ENCODE measurements at regions not wholly inside any gene's neighbourhood (a gene's known extent, or its start where the extent isn't known, plus 50 kb on each side); places are given as distances from the start of the nearest gene placed in this dataset.

- H3K9me3 Mint-ChIP-seq = peaks cover 0 to 21% (median 5%) of the 10 kb centered on the region in 9 donors
These were observed 200.6 kb downstream of the PRDM2 start for GRCh38 chr1:13900583-13900982.

GRCh38 chr1:13901039-13901438 is 201.1 kb downstream of the PRDM2 start:
- peaks cover 4 to 25% (median 11%) of the 10 kb centered on the region in 5 donors for H3K27me3 Mint-ChIP-seq

More at GRCh38 chr1:13900583-13900982, 200.6 kb downstream of the PRDM2 start:
- peaks cover 0 to 6% (median 0%) of the 10 kb centered on the region in 3 donors for H3K36me3 Mint-ChIP-seq
- no peaks in the 10 kb centered on the region for H3K4me1 Mint-ChIP-seq
- no peak for ATAC-seq
- H3K4me3 Mint-ChIP-seq = no peak overlapping the region
- DNase-seq = no peak
- peak overlapping the region in 1 of 10 donors; percentile 4 for H3K27ac Mint-ChIP-seq
- POLR2A ChIA-PET = no interaction called here
- H3K27me3 Mint-ChIP-seq = peaks cover 5 to 26% (median 11%) of the 10 kb centered on the region in 5 donors

GRCh38 chr1:13901597-13901996 is 201.6 kb downstream of the PRDM2 start:
- Mint-ChIP-seq H3K4me3 (no peak overlapping the region), H3K27ac (no peak overlapping the region), H3K4me1 (no peaks in the 10 kb centered on the region), H3K36me3 (peaks cover 0 to 6% (median 0%) of the 10 kb centered on the region in 3 donors), H3K27me3 (peaks cover 4 to 24% (median 11%) of the 10 kb centered on the region in 5 donors), H3K9me3 (peaks cover 0 to 21% (median 6%) of the 10 kb centered on the region in 9 donors)
- no peak for ATAC-seq
- DNase-seq = no peak
- POLR2A ChIA-PET = no interaction called here

More at GRCh38 chr1:13901039-13901438, 201.1 kb downstream of the PRDM2 start:
- ATAC-seq (no peak), DNase-seq (no peak)
- H3K4me3 Mint-ChIP-seq = no peak overlapping the region
- H3K27ac Mint-ChIP-seq = no peak overlapping the region
- no peaks in the 10 kb centered on the region for H3K4me1 Mint-ChIP-seq
- POLR2A ChIA-PET = no interaction called here
- H3K9me3 Mint-ChIP-seq = peaks cover 0 to 21% (median 6%) of the 10 kb centered on the region in 9 donors
- peaks cover 0 to 6% (median 0%) of the 10 kb centered on the region in 3 donors for H3K36me3 Mint-ChIP-seq

- Mint-ChIP-seq H3K27ac (no peak overlapping the region), H3K4me1 (no peaks in the 10 kb centered on the region), H3K9me3 (peaks cover 0 to 21% (median 4%) of the 10 kb centered on the region in 9 donors), H3K36me3 (peaks cover 0 to 6% (median 0%) of the 10 kb centered on the region in 3 donors), H3K27me3 (peaks cover 0 to 22% (median 8%) of the 10 kb centered on the region in 5 donors), H3K4me3 (no peak overlapping the region)
- POLR2A ChIA-PET = no interaction called here
- DNase-seq = no peak
- ATAC-seq = no peak
These were observed 208.1 kb downstream of the PRDM2 start for GRCh38 chr1:13908128-13908527.

- no peak overlapping the region for H3K4me3 Mint-ChIP-seq
- H3K4me1 Mint-ChIP-seq = peaks cover 0 to 2% (median 0%) of the 10 kb centered on the region in 4 donors
- POLR2A ChIA-PET = no interaction called here
These were observed 212.0 kb downstream of the PRDM2 start for GRCh38 chr1:13911697-13912619.

GRCh38 chr1:13913396-13913795 is 213.4 kb downstream of the PRDM2 start:
- ATAC-seq (no peak), DNase-seq (no peak)
- no peaks in the 10 kb centered on the region for H3K36me3 Mint-ChIP-seq
- H3K27me3 Mint-ChIP-seq = peaks cover 0 to 26% (median 10%) of the 10 kb centered on the region in 5 donors
- no peaks in the 10 kb centered on the region for H3K9me3 Mint-ChIP-seq
- POLR2A ChIA-PET = no interaction called here
- H3K27ac Mint-ChIP-seq = no peak overlapping the region
- peaks cover 0 to 2% (median 0%) of the 10 kb centered on the region in 4 donors for H3K4me1 Mint-ChIP-seq
- no peak overlapping the region for H3K4me3 Mint-ChIP-seq

More at GRCh38 chr1:13911697-13912619, 212.0 kb downstream of the PRDM2 start:
- Mint-ChIP-seq H3K36me3 (no peaks in the 10 kb centered on the region), H3K9me3 (no peaks in the 10 kb centered on the region), H3K27me3 (peaks cover 0 to 30% (median 10%) of the 10 kb centered on the region in 5 donors), H3K27ac (no peak overlapping the region)
- DNase-seq (no peak), ATAC-seq (no peak)

- no peak for DNase-seq
- peaks cover 0 to 2% (median 0%) of the 10 kb centered on the region in 4 donors for H3K4me1 Mint-ChIP-seq
- ATAC-seq = no peak
- H3K36me3 Mint-ChIP-seq = no peaks in the 10 kb centered on the region
- no peak overlapping the region for H3K4me3 Mint-ChIP-seq
- POLR2A ChIA-PET = no interaction called here
- peaks cover 2 to 26% (median 10%) of the 10 kb centered on the region in 5 donors for H3K27me3 Mint-ChIP-seq
- H3K9me3 Mint-ChIP-seq = peaks cover 0 to 5% (median 0%) of the 10 kb centered on the region in 9 donors
- no peak overlapping the region for H3K27ac Mint-ChIP-seq
These were observed 216.5 kb downstream of the PRDM2 start for GRCh38 chr1:13916530-13916929.

- Mint-ChIP-seq H3K27me3 (peaks cover 2 to 26% (median 10%) of the 10 kb centered on the region in 5 donors), H3K36me3 (no peaks in the 10 kb centered on the region), H3K4me1 (peaks cover 0 to 2% (median 0%) of the 10 kb centered on the region in 4 donors), H3K4me3 (no peak overlapping the region), H3K27ac (no peak overlapping the region), H3K9me3 (peaks cover 0 to 5% (median 0%) of the 10 kb centered on the region in 9 donors)
- no peak for DNase-seq
- POLR2A ChIA-PET = no interaction called here
- ATAC-seq = no peak
These were observed 217.6 kb downstream of the PRDM2 start for GRCh38 chr1:13917607-13918006.

GRCh38 chr1:13918862-13919261 is 218.9 kb downstream of the PRDM2 start:
- peaks cover 6 to 26% (median 9%) of the 10 kb centered on the region in 5 donors for H3K27me3 Mint-ChIP-seq
- peaks cover 0 to 2% (median 0%) of the 10 kb centered on the region in 4 donors for H3K4me1 Mint-ChIP-seq
- POLR2A ChIA-PET = no interaction called here
- ATAC-seq (no peak), DNase-seq (no peak)
- no peak overlapping the region for H3K4me3 Mint-ChIP-seq
- peaks cover 0 to 5% (median 0%) of the 10 kb centered on the region in 9 donors for H3K9me3 Mint-ChIP-seq
- H3K36me3 Mint-ChIP-seq = no peaks in the 10 kb centered on the region
- no peak overlapping the region for H3K27ac Mint-ChIP-seq

- ATAC-seq = no peak
- peaks cover 13 to 37% (median 22%) of the 10 kb centered on the region in 5 donors for H3K27me3 Mint-ChIP-seq
- H3K27ac Mint-ChIP-seq = no peak overlapping the region
- H3K4me3 Mint-ChIP-seq = no peak overlapping the region
- peaks cover 0 to 5% (median 0%) of the 10 kb centered on the region in 9 donors for H3K9me3 Mint-ChIP-seq
- POLR2A ChIA-PET = no interaction called here
- peaks cover 0 to 2% (median 0%) of the 10 kb centered on the region in 4 donors for H3K4me1 Mint-ChIP-seq
- DNase-seq = no peak
- H3K36me3 Mint-ChIP-seq = no peaks in the 10 kb centered on the region
These were observed 221.2 kb downstream of the PRDM2 start for GRCh38 chr1:13921190-13921589.

- Mint-ChIP-seq H3K4me3 (no peak overlapping the region), H3K9me3 (peaks cover 0 to 5% (median 0%) of the 10 kb centered on the region in 9 donors), H3K27me3 (peaks cover 13 to 40% (median 18%) of the 10 kb centered on the region in 5 donors), H3K36me3 (no peaks in the 10 kb centered on the region), H3K27ac (no peak overlapping the region), H3K4me1 (no peaks in the 10 kb centered on the region)
- no peak for ATAC-seq
- no peak for DNase-seq
- POLR2A ChIA-PET = no interaction called here
These were observed 222.6 kb downstream of the PRDM2 start for GRCh38 chr1:13922466-13923110.

GRCh38 chr1:13926556-13926955 is 226.6 kb downstream of the PRDM2 start:
- DNase-seq (no peak), ATAC-seq (no peak)
- Mint-ChIP-seq H3K27ac (no peak overlapping the region), H3K4me3 (no peak overlapping the region), H3K4me1 (no peaks in the 10 kb centered on the region), H3K9me3 (no peaks in the 10 kb centered on the region), H3K27me3 (peaks cover 7 to 61% (median 19%) of the 10 kb centered on the region in 5 donors), H3K36me3 (no peaks in the 10 kb centered on the region)
- POLR2A ChIA-PET = no interaction called here

GRCh38 chr1:13927736-13928135 is 227.7 kb downstream of the PRDM2 start:
- Mint-ChIP-seq H3K4me3 (no peak overlapping the region), H3K27ac (no peak overlapping the region), H3K4me1 (no peaks in the 10 kb centered on the region), H3K27me3 (peaks cover 7 to 61% (median 19%) of the 10 kb centered on the region in 5 donors), H3K9me3 (no peaks in the 10 kb centered on the region), H3K36me3 (no peaks in the 10 kb centered on the region)
- ATAC-seq (no peak), DNase-seq (no peak)
- POLR2A ChIA-PET = no interaction called here

Data from naive thymus-derived CD8-positive, alpha-beta T cell (primary cell).